ENCODE measurements at regions not wholly inside any gene's neighbourhood (a gene's known extent, or its start where the extent isn't known, plus 50 kb on each side); places are given as distances from the start of the nearest gene placed in this dataset.

- DNase-seq (ENCODE audit: low read depth in 1 of 2, low spot score in 1 of 2): no peak
These were observed 642.7 kb downstream of the NPHP4 start for GRCh38 chr1:5349526-5349925.

GRCh38 chr1:5348732-5349465 is 643.3 kb downstream of the NPHP4 start:
- no peak for DNase-seq (ENCODE audit: low read depth in 1 of 2, low spot score in 1 of 2)

GRCh38 chr1:5347726-5348125 is 644.5 kb downstream of the NPHP4 start:
- no peak for DNase-seq (ENCODE audit: low read depth in 1 of 2, low spot score in 1 of 2)

- DNase-seq (ENCODE audit: low read depth in 1 of 2, low spot score in 1 of 2): no peak
These were observed 646.7 kb downstream of the NPHP4 start for GRCh38 chr1:5345556-5345955.

GRCh38 chr1:5343256-5344020 is 648.8 kb downstream of the NPHP4 start:
- DNase-seq (ENCODE audit: low read depth in 1 of 2, low spot score in 1 of 2): no peak

- DNase-seq (ENCODE audit: low read depth in 1 of 2, low spot score in 1 of 2): no peak
These were observed 649.4 kb downstream of the NPHP4 start for GRCh38 chr1:5342830-5343229.

- no peak for DNase-seq (ENCODE audit: low read depth in 1 of 2, low spot score in 1 of 2)
These were observed 650.1 kb downstream of the NPHP4 start for GRCh38 chr1:5342172-5342571.

- no peak for DNase-seq (ENCODE audit: low read depth in 1 of 2, low spot score in 1 of 2)
These were observed 650.8 kb downstream of the NPHP4 start for GRCh38 chr1:5341471-5341870.

- no peak for DNase-seq (ENCODE audit: low read depth in 1 of 2, low spot score in 1 of 2)
These were observed 651.6 kb downstream of the NPHP4 start for GRCh38 chr1:5340560-5341130.

GRCh38 chr1:5338466-5338865 is 653.8 kb downstream of the NPHP4 start:
- DNase-seq (ENCODE audit: low read depth in 1 of 2, low spot score in 1 of 2): no peak

GRCh38 chr1:5333291-5333690 is 658.9 kb downstream of the NPHP4 start:
- no peak for DNase-seq (ENCODE audit: low read depth in 1 of 2, low spot score in 1 of 2)

- DNase-seq (ENCODE audit: low read depth in 1 of 2, low spot score in 1 of 2): no peak
These were observed 661.1 kb downstream of the NPHP4 start for GRCh38 chr1:5331101-5331500.

GRCh38 chr1:5329068-5329739 is 663.0 kb downstream of the NPHP4 start:
- DNase-seq (ENCODE audit: low read depth in 1 of 2, low spot score in 1 of 2): no peak

- DNase-seq (ENCODE audit: low read depth in 1 of 2, low spot score in 1 of 2): no peak
These were observed 667.3 kb downstream of the NPHP4 start for GRCh38 chr1:5324883-5325282.

GRCh38 chr1:5318143-5318816 is 663.9 kb downstream of the AJAP1 start:
- DNase-seq (ENCODE audit: low read depth in 1 of 2, low spot score in 1 of 2): no peak

- DNase-seq (ENCODE audit: low read depth in 1 of 2, low spot score in 1 of 2): no peak
These were observed 663.0 kb downstream of the AJAP1 start for GRCh38 chr1:5317391-5317790.

GRCh38 chr1:5312862-5313261 is 658.5 kb downstream of the AJAP1 start:
- DNase-seq (ENCODE audit: low read depth in 1 of 2, low spot score in 1 of 2): no peak

GRCh38 chr1:5312293-5312674 is 657.9 kb downstream of the AJAP1 start:
- DNase-seq (ENCODE audit: low read depth in 1 of 2, low spot score in 1 of 2): no peak

- no peak for DNase-seq (ENCODE audit: low read depth in 1 of 2, low spot score in 1 of 2)
These were observed 657.4 kb downstream of the AJAP1 start for GRCh38 chr1:5311634-5312292.

- no peak for DNase-seq (ENCODE audit: low read depth in 1 of 2, low spot score in 1 of 2)
These were observed 656.7 kb downstream of the AJAP1 start for GRCh38 chr1:5311147-5311546.

GRCh38 chr1:5308249-5308648 is 653.8 kb downstream of the AJAP1 start:
- DNase-seq (ENCODE audit: low read depth in 1 of 2, low spot score in 1 of 2): no peak
